T-helper 1 cell treated with Interleukin-12 subunit alpha and Interleukin-12 subunit beta and Interleukin-4 antibody, amounts not matched to agents 30 μg/mL and 1 μg/mL, for 36 hours (primary cell): ENCODE measurements at regions not wholly inside any gene's neighbourhood (a gene's known extent, or its start where the extent isn't known, plus 50 kb on each side); places are given as distances from the start of the nearest gene placed in this dataset.
A peak's percentile ranks its signal among the peaks of the same experiment; 100 is the strongest.

Source experiments
- H3K27ac Mint-ChIP-seq: one replicate; pipeline ENCODE4 v1.8.0; 2021; ENCODE audit warnings: mild to moderate bottlenecking, mixed read lengths
- H3K27me3 Mint-ChIP-seq: one replicate; pipeline ENCODE4 v1.8.0; 2021; ENCODE audit warnings: low read depth, mixed read lengths
- H3K36me3 Mint-ChIP-seq: one replicate; pipeline ENCODE4 v1.8.0; 2021; ENCODE audit warnings: low read depth, mixed read lengths
- H3K4me1 Mint-ChIP-seq: one replicate; pipeline ENCODE4 v1.8.0; 2021; ENCODE audit warnings: low read depth, mixed read lengths
- H3K4me3 Mint-ChIP-seq: one replicate; pipeline ENCODE4 v1.8.0; 2021; ENCODE audit warnings: mild to moderate bottlenecking, moderate library complexity, mixed read lengths
- H3K9me3 Mint-ChIP-seq: one replicate; pipeline ENCODE4 v1.8.0; 2021; ENCODE audit warnings: mixed read lengths

- Mint-ChIP-seq H3K4me3 (no peak overlapping the region), H3K36me3 (no peaks in the 10 kb centered on the region), H3K27me3 (no peaks in the 10 kb centered on the region)
Measured at GRCh38 chr6:141607956-141608355, 524.8 kb upstream of the GJE1 start.

GRCh38 chr6:141598487-141598886 is 534.2 kb upstream of the GJE1 start:
- Mint-ChIP-seq H3K4me1 (no peaks in the 10 kb centered on the region), H3K27ac (no peak overlapping the region), H3K4me3 (no peak overlapping the region), H3K9me3 (no peaks in the 10 kb centered on the region), H3K36me3 (no peaks in the 10 kb centered on the region), H3K27me3 (no peaks in the 10 kb centered on the region)

More at GRCh38 chr6:141607956-141608355, 524.8 kb upstream of the GJE1 start:
- no peak overlapping the region for H3K27ac Mint-ChIP-seq
- no peaks in the 10 kb centered on the region for H3K4me1 Mint-ChIP-seq
- H3K9me3 Mint-ChIP-seq: no peaks in the 10 kb centered on the region

GRCh38 chr6:141594874-141595273 is 537.9 kb upstream of the GJE1 start:
- Mint-ChIP-seq H3K27ac (no peak overlapping the region), H3K4me3 (no peak overlapping the region), H3K4me1 (no peaks in the 10 kb centered on the region), H3K27me3 (no peaks in the 10 kb centered on the region), H3K36me3 (no peaks in the 10 kb centered on the region), H3K9me3 (no peaks in the 10 kb centered on the region)

GRCh38 chr6:141593311-141593710 is 539.4 kb upstream of the GJE1 start:
- no peaks in the 10 kb centered on the region for H3K27me3 Mint-ChIP-seq
- no peaks in the 10 kb centered on the region for H3K9me3 Mint-ChIP-seq
- no peak overlapping the region for H3K4me3 Mint-ChIP-seq
- no peak overlapping the region for H3K27ac Mint-ChIP-seq
- H3K36me3 Mint-ChIP-seq: no peaks in the 10 kb centered on the region
- no peaks in the 10 kb centered on the region for H3K4me1 Mint-ChIP-seq

GRCh38 chr6:141587482-141588266 is 545.1 kb upstream of the GJE1 start:
- H3K27me3 Mint-ChIP-seq: no peaks in the 10 kb centered on the region
- H3K4me3 Mint-ChIP-seq: no peak overlapping the region
- H3K4me1 Mint-ChIP-seq: no peaks in the 10 kb centered on the region
- no peaks in the 10 kb centered on the region for H3K36me3 Mint-ChIP-seq
- no peaks in the 10 kb centered on the region for H3K9me3 Mint-ChIP-seq
- no peak overlapping the region for H3K27ac Mint-ChIP-seq

- Mint-ChIP-seq H3K9me3 (no peaks in the 10 kb centered on the region), H3K27ac (no peak overlapping the region), H3K4me1 (no peaks in the 10 kb centered on the region), H3K27me3 (no peaks in the 10 kb centered on the region), H3K4me3 (no peak overlapping the region), H3K36me3 (no peaks in the 10 kb centered on the region)
Measured at GRCh38 chr6:141580988-141581552, 551.7 kb upstream of the GJE1 start.

- H3K27ac Mint-ChIP-seq: no peak overlapping the region
- no peaks in the 10 kb centered on the region for H3K9me3 Mint-ChIP-seq
- H3K4me1 Mint-ChIP-seq: no peaks in the 10 kb centered on the region
- H3K27me3 Mint-ChIP-seq: no peaks in the 10 kb centered on the region
- H3K4me3 Mint-ChIP-seq: no peak overlapping the region
- no peaks in the 10 kb centered on the region for H3K36me3 Mint-ChIP-seq
Measured at GRCh38 chr6:141580131-141580530, 552.6 kb upstream of the GJE1 start.

- no peaks in the 10 kb centered on the region for H3K9me3 Mint-ChIP-seq
- H3K27ac Mint-ChIP-seq: no peak overlapping the region
- no peaks in the 10 kb centered on the region for H3K36me3 Mint-ChIP-seq
- no peaks in the 10 kb centered on the region for H3K27me3 Mint-ChIP-seq
- no peaks in the 10 kb centered on the region for H3K4me1 Mint-ChIP-seq
- H3K4me3 Mint-ChIP-seq: no peak overlapping the region
Measured at GRCh38 chr6:141576751-141577150, 556.0 kb upstream of the GJE1 start.

GRCh38 chr6:141562851-141563763 is 569.6 kb upstream of the GJE1 start:
- Mint-ChIP-seq H3K9me3 (no peaks in the 10 kb centered on the region), H3K4me1 (peaks cover 14% of the 10 kb centered on the region), H3K27ac (peak overlapping the region; percentile 12), H3K27me3 (peaks cover 12% of the 10 kb centered on the region), H3K4me3 (peak overlapping the region; percentile 50), H3K36me3 (no peaks in the 10 kb centered on the region)

GRCh38 chr6:141562186-141562811 is 570.4 kb upstream of the GJE1 start:
- Mint-ChIP-seq H3K27ac (no peak overlapping the region), H3K9me3 (no peaks in the 10 kb centered on the region), H3K27me3 (peaks cover 12% of the 10 kb centered on the region), H3K4me3 (peak overlapping the region; percentile 50), H3K36me3 (no peaks in the 10 kb centered on the region), H3K4me1 (peaks cover 14% of the 10 kb centered on the region)

GRCh38 chr6:141561154-141561553 is 571.6 kb upstream of the GJE1 start:
- no peak overlapping the region for H3K27ac Mint-ChIP-seq
- H3K4me3 Mint-ChIP-seq: no peak overlapping the region
- H3K27me3 Mint-ChIP-seq: peaks cover 12% of the 10 kb centered on the region
- no peaks in the 10 kb centered on the region for H3K36me3 Mint-ChIP-seq
- H3K9me3 Mint-ChIP-seq: no peaks in the 10 kb centered on the region
- H3K4me1 Mint-ChIP-seq: peaks cover 14% of the 10 kb centered on the region

- no peak overlapping the region for H3K27ac Mint-ChIP-seq
- no peaks in the 10 kb centered on the region for H3K27me3 Mint-ChIP-seq
- peaks cover 11% of the 10 kb centered on the region for H3K9me3 Mint-ChIP-seq
- no peak overlapping the region for H3K4me3 Mint-ChIP-seq
- H3K36me3 Mint-ChIP-seq: no peaks in the 10 kb centered on the region
- H3K4me1 Mint-ChIP-seq: peaks cover 4% of the 10 kb centered on the region
Measured at GRCh38 chr6:141552463-141552862, 580.3 kb upstream of the GJE1 start.

GRCh38 chr6:141552031-141552430 is 580.7 kb upstream of the GJE1 start:
- Mint-ChIP-seq H3K4me1 (peaks cover 4% of the 10 kb centered on the region), H3K4me3 (no peak overlapping the region), H3K36me3 (no peaks in the 10 kb centered on the region), H3K27me3 (no peaks in the 10 kb centered on the region), H3K27ac (no peak overlapping the region), H3K9me3 (peaks cover 11% of the 10 kb centered on the region)

GRCh38 chr6:141551318-141551717 is 581.4 kb upstream of the GJE1 start:
- Mint-ChIP-seq H3K36me3 (no peaks in the 10 kb centered on the region), H3K27ac (no peak overlapping the region), H3K4me3 (no peak overlapping the region), H3K27me3 (no peaks in the 10 kb centered on the region), H3K9me3 (peaks cover 11% of the 10 kb centered on the region), H3K4me1 (peaks cover 4% of the 10 kb centered on the region)
